HG02981 (cell line): ENCODE measurements at regions not wholly inside any gene's neighbourhood (a gene's known extent, or its start where the extent isn't known, plus 50 kb on each side); places are given as distances from the start of the nearest gene placed in this dataset.
"Not testable (repeated sequence)": the region's sequence is repeated elsewhere in the genome, so short reads cannot be mapped to it uniquely, and the experiment has no call there.

ENCODE experiments used
- ATAC-seq: cut with Tn5 transposase; IDR thresholded peaks from one replicate; pipeline ENCODE4 v1.9.1; 2021; ENCODE audit warnings: mild to moderate bottlenecking, moderate library complexity; ENCODE audit not compliant: unreplicated experiment

DNA sequence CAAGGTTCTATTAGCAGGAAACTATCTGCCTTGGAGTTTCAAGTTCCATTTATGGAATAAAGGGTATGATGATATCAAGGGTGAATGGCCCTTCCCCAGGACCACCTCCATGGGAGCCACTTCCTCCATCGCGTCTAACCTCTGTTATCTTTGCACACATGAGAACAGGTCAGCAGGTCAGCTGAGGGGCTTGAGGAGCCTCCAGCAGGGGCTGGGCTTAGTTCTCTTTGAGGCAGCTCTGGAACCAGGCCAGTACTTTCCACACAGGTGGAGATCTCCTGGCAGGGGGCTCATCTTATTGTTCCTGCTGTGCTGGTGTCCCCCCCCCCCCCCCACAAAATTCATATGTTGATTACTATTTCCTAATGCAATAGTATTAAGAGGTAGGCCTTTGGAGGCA, 472.2 kb upstream of the ZMIZ1 start:
- no peak for ATAC-seq

DNA sequence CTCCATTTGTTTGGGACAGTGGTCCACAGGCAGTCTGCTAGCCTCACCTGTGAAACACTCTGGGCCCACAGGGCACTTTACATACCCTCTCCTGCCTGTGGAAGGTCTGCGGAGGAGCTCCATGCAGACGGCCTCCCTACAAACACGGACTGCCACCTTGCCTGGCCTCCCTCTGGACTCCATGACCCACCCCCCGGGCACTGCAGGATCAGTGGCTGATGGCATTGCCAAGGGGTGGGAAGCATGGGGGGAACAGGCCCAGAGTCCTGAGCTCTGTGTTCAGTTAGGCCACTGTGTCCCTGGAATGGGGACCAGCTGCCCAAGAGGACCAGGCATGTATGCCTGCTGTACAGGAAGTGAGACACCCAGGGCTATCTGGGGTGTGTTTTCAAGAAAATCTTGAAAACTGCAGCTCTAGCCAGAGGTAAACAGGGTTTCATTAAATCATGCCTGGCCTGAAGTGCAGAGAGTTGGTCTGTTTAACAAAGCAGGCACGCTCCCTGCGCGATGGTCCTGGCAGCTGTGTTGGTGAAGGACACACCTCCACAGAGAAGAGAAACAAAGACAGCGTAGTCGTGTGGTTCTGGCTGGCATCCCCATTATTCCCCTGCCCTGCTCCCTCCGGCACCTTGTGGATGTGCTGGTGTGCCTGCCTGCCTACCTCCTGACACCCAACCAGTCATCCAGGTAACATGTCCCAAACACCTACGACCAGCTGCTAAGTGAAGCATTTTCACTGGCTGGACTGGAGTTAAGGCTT, 470.8 kb upstream of the ZMIZ1 start:
- no peak for ATAC-seq

DNA sequence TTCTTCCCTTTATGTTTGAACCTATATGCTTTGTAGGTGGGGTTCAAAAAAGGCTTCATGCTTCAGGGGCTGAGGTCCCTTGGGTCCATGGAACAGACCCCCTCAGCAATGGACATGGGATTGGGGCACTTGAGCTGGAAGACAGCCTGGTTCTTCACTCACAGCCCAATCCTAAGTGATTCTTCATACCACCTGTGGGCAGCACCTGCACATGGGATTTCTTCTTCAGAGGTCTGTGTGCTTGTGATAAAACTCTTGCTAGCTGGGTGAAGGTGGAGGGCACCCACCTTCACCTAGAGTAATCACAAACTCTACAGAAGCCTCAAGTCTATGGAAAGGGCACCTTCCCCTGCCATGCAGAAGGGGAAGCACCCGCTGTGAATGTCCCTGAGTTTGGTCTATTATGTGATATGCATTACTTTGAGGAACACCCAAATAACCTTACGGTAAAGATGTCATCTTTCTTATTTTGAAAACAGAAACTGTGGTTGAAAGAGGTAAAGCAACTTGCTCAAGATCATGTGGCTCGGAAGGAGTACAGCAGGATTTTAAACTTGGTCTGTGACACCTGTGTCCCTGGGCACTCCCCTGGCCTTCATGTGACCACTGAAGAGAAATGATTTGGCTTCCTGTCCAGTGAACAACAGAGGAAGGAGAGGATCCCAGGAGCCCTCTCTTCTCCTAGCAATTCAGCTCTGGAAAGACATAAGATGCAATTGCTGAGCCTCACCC, 469.5 kb upstream of the ZMIZ1 start:
- ATAC-seq, result no peak

DNA sequence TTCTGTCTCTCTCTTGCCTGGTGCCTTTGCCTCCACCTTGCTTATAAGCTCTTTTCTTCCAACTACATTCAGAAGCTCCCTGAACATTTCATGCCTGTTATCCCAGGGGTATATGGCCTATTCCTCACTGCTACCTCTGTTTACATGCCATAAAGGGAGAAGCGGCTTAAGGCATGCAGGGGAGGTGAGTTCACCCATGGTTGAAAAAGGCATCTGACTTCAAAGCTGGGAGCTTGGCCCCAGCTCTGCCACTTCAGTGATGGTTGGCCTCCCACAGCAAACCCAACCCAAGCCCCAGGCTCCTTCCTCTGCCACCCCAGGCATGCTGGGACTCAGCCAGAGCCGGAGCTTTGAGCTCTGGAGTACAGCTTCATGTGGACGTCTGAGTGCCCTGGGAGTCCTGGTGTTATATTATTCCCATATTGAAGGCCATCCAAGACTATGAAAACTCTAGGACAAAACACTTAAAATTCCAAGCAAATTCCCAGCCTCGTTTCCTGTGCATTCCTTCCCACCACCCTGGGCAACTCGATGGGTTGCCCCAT, 468.6 kb upstream of the ZMIZ1 start:
- ATAC-seq, result no peak

DNA sequence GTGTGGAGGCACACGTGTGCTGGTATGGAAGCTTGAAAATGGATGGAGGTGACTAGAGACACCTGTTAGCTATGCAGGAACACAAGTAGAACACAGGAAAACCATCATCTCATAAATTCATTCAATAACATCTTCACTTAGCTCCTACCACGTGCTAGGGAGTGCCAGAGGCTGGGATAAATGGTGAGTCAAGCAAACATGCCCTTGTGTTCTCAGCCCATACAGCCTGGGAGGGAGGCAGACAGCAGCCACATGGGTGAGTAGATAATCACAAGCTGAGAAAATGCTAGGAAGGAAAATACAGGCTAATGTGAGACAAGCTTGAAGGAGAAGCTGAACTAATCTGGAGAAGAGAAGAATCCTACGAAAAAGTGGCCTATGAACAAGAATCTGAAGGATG, 468.0 kb upstream of the ZMIZ1 start:
- no peak for ATAC-seq

DNA sequence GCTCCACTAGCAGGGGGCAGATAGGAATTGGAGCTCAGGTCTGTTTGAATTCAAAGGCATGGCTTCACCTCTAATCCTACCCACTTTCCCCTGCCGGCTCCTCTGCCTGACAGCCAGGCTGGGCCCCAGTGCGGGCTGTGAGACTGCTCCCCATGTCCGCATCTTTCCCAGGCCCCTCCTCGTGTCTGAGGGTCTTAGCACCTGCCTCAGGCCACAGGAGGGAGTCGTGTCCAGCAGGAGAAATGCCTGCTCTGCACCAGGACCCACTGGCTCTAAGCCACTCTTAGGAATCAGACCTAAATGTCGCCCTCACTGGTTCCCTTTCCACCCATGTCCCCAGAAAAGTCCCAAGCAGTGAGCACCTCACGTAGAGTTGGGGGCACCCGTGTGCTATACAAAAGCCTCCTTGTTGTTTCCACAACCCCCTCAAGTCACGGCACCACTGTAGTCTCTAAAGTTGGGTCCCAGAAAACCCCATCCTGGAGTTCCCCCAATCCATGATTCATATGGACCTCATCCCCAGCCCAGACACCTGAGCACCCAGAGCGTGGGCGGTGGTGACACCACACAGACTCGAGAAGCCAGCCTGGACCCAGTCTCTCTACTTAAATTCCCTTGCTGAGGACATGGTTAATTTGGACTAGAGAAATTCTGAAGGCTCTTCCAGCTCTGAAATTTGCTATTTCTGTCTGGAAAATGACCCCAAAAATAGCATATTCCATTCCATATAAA, 466.4 kb upstream of the ZMIZ1 start:
- ATAC-seq, result no peak

DNA sequence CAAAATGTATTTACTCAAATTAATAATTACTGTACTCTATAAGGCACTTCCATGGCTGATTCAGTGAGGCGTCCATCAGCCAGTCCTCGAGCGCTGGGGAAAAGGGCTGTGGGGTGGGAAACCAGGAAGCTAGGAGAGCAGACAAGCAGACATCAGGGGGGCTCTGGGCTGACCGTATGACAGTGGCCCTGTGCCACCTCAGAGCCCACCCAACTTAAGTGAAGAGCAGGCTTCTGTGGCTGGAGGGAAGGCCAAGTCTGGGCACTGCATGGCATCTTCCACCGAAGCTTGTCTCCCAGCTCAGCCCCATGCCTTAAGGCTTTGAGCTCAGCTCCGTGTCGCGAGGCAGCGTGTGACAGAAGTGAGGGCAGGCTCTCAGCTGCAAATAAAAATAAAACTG, 464.5 kb upstream of the ZMIZ1 start:
- no peak for ATAC-seq

DNA sequence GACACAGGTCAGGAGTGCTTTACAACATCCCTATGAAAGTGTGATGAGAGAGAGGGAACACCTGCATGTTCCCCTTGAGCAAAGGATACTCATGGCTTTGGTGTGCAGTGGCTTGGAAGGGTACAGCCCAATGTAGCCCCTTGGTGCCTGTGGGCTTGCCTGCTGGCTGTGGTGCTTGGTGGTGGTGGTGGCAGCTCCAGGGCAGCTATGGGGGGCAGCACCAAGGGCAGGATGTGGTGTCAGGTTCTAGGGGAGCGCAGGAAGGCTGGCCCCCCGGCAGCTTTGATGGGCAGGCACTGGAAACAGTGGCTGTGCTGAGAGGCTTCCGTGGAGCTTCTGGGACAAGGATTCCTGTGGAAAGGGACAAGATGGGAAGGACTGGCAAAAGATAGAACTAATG, 464.0 kb upstream of the ZMIZ1 start:
- no peak for ATAC-seq

DNA sequence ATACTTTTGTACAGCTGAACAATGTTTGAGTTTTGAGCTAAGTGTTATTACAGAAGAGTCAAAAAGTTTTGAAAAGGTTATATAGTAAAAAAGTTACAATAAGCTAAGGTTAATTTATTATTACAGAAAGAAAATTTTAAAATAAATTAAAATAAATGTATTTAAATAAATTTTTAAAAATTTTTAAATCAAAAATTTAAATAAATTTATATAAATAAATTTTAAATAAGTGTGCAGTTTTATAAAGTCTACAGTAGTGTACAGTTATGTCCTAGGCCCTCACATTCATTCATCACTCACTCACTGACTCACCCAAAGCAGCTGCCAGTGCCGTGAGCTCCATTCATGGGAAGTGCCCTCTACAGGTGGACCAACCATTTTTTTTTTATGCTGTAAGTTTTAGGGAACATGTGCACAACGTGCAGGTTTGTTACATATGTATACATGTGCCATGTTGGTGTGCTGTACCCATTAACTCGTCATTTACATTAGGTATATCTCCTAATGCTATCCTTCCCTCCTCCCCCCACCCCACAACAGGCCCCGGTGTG, 462.9 kb upstream of the ZMIZ1 start:
- no peak for ATAC-seq

DNA sequence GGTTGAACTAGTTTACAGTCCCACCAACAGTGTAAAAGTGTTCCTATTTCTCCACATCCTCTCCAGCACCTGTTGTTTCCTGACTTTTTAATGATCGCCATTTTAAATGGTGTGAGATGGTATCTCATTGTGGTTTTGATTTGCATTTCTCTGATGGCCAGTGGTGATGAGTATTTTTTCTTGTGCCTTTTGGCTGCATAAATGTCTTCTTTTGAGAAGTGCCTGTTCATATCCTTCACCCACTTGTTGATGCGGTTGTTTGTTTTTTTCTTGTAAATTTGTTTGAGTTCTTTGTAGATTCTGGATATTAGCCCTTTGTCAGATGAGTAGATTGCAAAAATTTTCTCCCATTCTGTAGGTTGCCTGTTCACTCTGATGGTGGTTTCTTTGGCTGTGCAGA, 462.0 kb upstream of the ZMIZ1 start:
- not testable (repeated sequence) for ATAC-seq

DNA sequence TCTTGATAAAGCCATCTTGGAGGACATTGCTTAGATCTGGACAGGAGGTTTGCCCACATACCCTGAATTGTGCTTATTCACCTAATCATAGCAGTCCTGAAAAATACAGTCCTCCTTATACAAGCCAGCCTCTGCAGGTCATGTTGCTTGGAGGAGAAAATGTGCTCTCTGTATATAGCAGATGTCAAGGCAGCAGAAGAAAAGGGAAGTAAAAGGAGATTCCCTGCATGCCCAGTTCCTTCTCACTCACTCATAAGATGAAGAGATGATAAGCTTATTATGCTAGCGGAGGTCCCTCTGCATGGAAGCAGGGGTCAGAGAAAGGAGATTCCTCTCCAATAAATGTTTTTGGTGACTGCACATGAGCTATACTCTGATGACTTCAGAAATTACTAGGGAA, 458.8 kb upstream of the ZMIZ1 start:
- ATAC-seq, result no peak

DNA sequence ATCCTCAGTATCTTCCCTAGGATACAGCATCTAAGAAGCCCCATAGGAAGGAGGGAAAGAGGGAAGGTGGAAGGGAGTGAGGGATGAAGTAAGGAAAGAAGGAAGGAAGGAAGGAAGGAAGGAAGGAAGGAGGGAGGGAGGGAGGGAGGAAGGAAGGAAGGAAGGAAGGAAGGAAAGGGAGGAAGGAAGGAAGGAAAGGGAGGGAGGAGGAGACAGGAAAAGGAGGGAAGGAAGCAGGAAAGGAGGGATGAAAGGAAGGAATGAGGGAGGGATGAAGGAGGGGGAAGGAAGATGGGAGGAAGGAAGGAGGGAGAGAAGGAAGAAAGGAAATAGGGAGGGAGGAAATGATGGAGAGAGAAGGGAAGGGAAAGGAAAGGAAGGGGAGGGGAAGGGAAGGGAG, 455.6 kb upstream of the ZMIZ1 start:
- ATAC-seq, result no peak

DNA sequence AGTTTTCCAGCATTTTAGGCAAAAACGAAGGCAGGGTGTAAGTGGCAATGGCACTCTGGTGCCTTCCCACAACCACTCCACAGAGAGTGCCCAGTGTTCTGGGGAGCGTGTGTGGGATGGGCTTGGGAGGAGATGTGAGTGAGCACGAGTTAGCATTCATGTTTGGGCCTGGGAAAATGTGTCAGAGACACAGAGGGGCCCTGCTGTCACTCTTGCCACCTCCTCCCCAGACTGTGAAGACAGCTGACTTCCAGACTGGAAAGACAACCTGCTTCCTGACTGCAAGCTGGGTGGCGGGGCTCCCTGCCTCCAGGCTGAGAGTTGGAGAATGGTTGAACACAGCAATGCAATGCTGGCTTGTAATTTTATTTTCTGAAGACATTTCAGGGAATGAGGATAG, 454.5 kb upstream of the ZMIZ1 start:
- ATAC-seq, result no peak

DNA sequence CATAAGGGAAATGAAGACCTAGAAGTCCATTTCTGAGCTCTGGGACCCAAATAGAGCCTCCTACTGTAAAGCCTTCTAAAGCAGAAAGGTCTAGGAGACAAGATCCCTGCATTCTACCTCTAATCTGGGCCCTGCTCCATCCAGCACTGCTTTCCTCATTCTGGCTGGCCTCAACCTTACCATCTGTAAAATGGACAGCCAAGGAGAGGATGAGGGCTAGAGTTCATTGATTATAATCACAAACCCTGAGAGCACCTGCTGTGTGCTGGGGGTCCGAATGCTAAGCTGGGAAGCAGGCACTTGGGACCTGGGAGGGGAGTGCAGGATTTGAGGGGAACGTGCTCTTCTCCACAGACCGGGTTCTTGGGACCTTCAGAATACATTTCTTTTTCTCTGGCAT, 454.0 kb upstream of the ZMIZ1 start:
- ATAC-seq, result no peak

DNA sequence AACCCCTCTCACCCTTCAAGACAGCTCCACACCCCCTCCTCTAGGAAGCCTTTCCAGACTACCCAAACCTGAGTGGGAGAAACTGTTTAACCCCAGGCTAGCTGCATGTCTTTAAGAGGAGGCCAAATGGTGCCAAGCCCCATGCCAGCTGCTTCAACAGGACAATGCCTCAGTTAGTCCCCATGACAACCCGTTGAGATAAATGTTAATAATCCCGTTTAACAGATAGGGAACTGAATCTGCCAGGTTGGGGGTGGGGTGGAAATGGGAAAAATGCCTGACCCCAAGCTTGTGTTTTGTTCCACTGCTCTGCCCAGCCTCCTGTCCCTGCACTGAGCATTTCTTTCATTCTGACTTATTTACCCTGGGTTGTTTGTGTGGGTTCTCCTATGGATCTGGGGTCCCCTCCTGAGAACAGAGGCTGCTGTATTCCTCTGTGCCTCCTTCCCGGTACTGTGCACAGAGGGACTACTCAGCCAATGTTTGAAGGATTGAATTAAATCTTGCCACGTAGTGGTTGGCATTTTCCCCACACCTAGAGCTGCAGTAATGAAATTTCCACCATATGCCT, 452.6 kb upstream of the ZMIZ1 start:
- ATAC-seq, result no peak

DNA sequence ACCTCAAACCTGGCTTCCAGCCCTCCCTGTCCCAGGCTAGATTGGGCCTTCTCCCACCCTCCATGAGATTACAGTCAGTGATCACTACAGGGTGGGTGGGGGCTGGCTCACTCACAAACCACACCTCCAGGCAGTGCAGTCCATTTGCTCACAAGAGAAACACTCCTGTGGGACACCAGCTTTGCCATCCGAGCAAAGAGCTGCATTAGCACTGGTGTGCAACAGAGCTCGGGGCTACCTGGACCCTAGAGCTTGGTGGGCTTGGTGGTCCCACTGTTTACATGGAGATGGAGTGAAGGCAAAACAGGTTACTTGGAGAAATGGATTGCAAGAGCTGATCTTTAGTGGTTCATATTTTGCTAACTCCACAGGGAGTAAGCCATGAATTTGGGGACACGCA, 451.7 kb upstream of the ZMIZ1 start:
- no peak for ATAC-seq

DNA sequence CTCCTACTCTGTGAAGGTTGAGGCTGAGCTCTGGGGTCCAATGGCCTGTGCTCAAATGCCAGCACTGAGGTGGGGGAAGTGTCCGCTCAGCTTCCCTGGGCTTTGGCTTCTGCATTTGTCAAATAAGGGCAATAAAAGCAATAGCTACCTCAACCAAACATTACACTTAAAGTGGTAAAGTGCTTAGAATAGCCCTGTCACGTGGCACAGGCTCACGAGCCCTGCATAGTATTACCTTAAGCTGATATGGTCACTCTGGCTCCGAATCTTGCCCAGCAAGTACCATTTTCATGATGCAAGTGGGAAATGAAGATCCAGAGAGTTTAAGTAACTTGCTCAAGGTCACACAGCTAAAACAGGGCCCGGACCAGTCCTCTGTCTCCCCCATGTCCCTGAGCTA, 451.1 kb upstream of the ZMIZ1 start:
- no peak for ATAC-seq

DNA sequence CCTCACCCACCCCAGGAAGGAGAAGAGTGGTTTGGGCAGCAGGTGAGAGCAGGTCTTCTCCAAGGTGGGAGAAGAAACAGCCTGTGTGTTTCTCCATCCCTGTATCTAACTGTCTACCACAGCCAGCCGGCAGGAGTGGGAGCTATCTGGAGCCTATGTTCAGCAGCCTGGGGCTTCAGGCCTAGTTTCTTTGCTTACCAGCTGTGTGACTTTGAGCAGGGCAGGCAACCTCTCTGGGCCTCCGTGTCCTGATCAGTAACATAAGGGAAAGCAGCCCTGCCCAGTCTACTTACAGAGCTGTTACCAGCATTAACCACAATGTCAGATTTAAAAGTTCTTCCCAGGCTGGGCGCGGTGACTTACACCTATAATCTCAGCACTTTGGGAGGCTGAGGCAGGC, 450.7 kb upstream of the ZMIZ1 start:
- ATAC-seq, result no peak

DNA sequence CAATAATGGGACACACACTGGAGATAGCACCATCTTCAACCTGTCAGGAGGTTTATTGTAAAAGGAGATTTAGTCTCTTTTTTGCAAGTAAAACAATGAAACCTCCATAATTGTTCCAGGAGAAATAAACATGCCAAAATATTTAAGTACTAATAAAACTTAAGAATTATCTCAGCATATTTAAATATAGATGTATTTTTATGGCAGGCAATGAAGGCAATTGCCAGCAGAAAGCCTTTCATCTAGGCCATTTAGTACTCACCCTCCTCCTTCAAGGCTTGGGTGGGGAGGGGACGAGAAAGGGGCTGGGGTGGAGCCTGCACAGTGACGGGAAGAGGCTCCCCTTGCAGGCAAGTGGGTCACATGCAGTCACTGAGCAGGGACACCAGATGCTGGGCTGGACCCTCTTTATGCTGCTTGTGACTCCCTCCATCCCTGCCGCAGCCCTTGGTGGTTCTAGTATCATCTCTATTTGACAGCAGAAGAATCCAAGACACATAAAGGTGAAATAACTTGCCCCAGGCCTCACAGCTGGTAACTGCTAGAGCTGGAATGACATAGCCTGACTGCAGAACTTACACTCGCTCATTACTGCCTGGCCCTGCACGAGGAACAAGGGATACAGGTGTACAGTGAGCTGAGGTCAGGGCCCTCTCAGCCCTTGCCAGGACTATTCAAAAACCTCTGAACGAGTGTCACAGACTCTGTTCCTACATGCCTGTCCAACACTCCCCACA, 449.5 kb upstream of the ZMIZ1 start:
- no peak for ATAC-seq

DNA sequence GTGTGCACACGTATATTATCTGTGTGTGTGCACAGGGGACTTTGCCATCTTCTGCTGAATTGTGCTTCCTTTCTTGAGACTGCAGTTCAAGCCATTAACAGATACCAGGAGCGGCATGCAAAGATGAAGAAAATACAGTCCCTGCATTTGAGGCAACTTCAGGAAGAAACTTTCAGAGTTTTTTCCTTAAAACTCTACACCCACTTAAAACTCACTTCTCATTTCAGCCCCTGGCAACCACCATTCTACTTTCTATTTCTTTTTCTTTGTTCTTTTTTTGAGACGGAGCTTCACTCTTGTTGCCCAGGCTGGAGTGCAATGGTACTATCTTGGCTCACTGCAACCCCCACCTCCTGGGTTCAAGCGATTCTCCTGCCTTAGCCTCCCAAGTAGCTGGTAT, 448.9 kb upstream of the ZMIZ1 start:
- no peak for ATAC-seq
